ENCODE measurements at regions not wholly inside any gene's neighbourhood (a gene's known extent, or its start where the extent isn't known, plus 50 kb on each side); places are given as distances from the start of the nearest gene placed in this dataset.

GRCh38 chr12:102645968-102646367, 165.6 kb upstream of the IGF1 start:
- intact Hi-C loops (cut with micrococcal nuclease; ENCODE audit: unreplicated experiment) (no loop called here), in situ Hi-C loops (cut with HindIII; ENCODE audit: low pct_unique_long_range_greater_than_20kb, low sequenced_read_pairs) (no loop called here)
- Histone ChIP-seq H3K4me3 (ENCODE audit: low read depth in 2 of 2, low read length in 2 of 2) (no peak overlapping the region), H3K4me1 (ENCODE audit: control insufficient read depth, insufficient read depth, low read length) (no peaks in the 10 kb centered on the region), H3K9me3 (ENCODE audit: control insufficient read depth, insufficient read depth, low read depth, low read length) (no peaks in the 10 kb centered on the region), H3K27me3 (ENCODE audit: control insufficient read depth, insufficient read depth, low read length) (no peaks in the 10 kb centered on the region), H3K27ac (ENCODE audit: low read length) (no peak overlapping the region), H3K36me3 (ENCODE audit: control insufficient read depth, insufficient read depth, low read length) (no peaks in the 10 kb centered on the region)
- BruUV-seq (replicated peaks), result no TSS peak
- ATAC-seq (no peak), DNase-seq (ENCODE audit: low read depth, low spot score) (no peak)
- TF ChIP-seq REST (IDR thresholded peaks at IDR 0.05; ENCODE audit: insufficient read depth in 1 of 2, low read depth in 2 of 2, low read length in 1 of 2) (no peak), TCF7L2 (IDR thresholded peaks at IDR 0.05; ENCODE audit: low read depth, low read length) (no peak), CTCF (IDR thresholded peaks at IDR 0.05) (no peak), POLR2AphosphoS5 (IDR thresholded peaks at IDR 0.05; ENCODE audit: low read depth, low read length) (no peak), SIN3A (IDR thresholded peaks at IDR 0.05; ENCODE audit: borderline replicate concordance, insufficient read depth, low read depth, low read length) (no peak)
- ChIA-PET POLR2A (interaction anchor here (0.6 kb wide), 1 partner anchor 850 kb away, joined by 7 read pairs; no protein-coding TSS in a partner anchor), CTCF (no interaction called here)

GRCh38 chr12:102643879-102644575, 163.7 kb upstream of the IGF1 start:
- CTCF ChIA-PET, result no interaction called here
- H3K4me3 ChIP-seq (ENCODE audit: low read depth in 2 of 2, low read length in 2 of 2), result no peak overlapping the region
- no peak for TF ChIP-seq CTCF (IDR thresholded peaks at IDR 0.05)
- no peak for TF ChIP-seq REST (IDR thresholded peaks at IDR 0.05; ENCODE audit: insufficient read depth in 1 of 2, low read depth in 2 of 2, low read length in 1 of 2)
- TF ChIP-seq SIN3A (IDR thresholded peaks at IDR 0.05; ENCODE audit: borderline replicate concordance, insufficient read depth, low read depth, low read length), result no peak
- no peak for TF ChIP-seq TCF7L2 (IDR thresholded peaks at IDR 0.05; ENCODE audit: low read depth, low read length)
- TF ChIP-seq POLR2AphosphoS5 (IDR thresholded peaks at IDR 0.05; ENCODE audit: low read depth, low read length), result no peak
- intact Hi-C loops (cut with micrococcal nuclease; ENCODE audit: unreplicated experiment), result no loop called here
- DNase-seq (ENCODE audit: low read depth, low spot score) (no peak), ATAC-seq (no peak)
- POLR2A ChIA-PET, result no interaction called here
- in situ Hi-C loops (cut with HindIII; ENCODE audit: low pct_unique_long_range_greater_than_20kb, low sequenced_read_pairs), result no loop called here
- H3K27me3 ChIP-seq (ENCODE audit: control insufficient read depth, insufficient read depth, low read length), result no peaks in the 10 kb centered on the region
- H3K27ac ChIP-seq (ENCODE audit: low read length), result no peak overlapping the region
- no peaks in the 10 kb centered on the region for H3K36me3 ChIP-seq (ENCODE audit: control insufficient read depth, insufficient read depth, low read length)
- BruUV-seq (replicated peaks), result no TSS peak
- H3K4me1 ChIP-seq (ENCODE audit: control insufficient read depth, insufficient read depth, low read length), result no peaks in the 10 kb centered on the region
- no peaks in the 10 kb centered on the region for H3K9me3 ChIP-seq (ENCODE audit: control insufficient read depth, insufficient read depth, low read depth, low read length)
